SK-N-SH (cell line): ENCODE measurements at regions not wholly inside any gene's neighbourhood (a gene's known extent, or its start where the extent isn't known, plus 50 kb on each side); places are given as distances from the start of the nearest gene placed in this dataset.

Source experiments
- CTCF ChIP-seq: fragments of 200-600 bp; sonication (generic); IDR thresholded peaks from 2 replicates; pipeline ENCODE4 v1.6.1; 2017; ENCODE audit warnings: antibody characterized with exemption, mild to moderate bottlenecking, moderate library complexity
- NFIC ChIP-seq: IDR thresholded peaks from 2 replicates; pipeline ENCODE4 v1.4.0; 2012; ENCODE audit warnings: borderline replicate concordance
- POLR2AphosphoS5 ChIP-seq: IDR thresholded peaks from 2 replicates; pipeline ENCODE4 v1.6.1; 2012; ENCODE audit warnings: low read depth, low read length
- RAD21 ChIP-seq: IDR thresholded peaks from 2 replicates; pipeline ENCODE4 v1.6.1; 2012; ENCODE audit warnings: mild to moderate bottlenecking, low read length

- TF ChIP-seq CTCF (no peak), NFIC (no peak), POLR2AphosphoS5 (no peak), RAD21 (no peak)
These were observed 282.7 kb downstream of the DKK2 start for GRCh38 chr4:106753426-106753825.
